ENCODE measurements at regions not wholly inside any gene's neighbourhood (a gene's known extent, or its start where the extent isn't known, plus 50 kb on each side); places are given as distances from the start of the nearest gene placed in this dataset.

DNA sequence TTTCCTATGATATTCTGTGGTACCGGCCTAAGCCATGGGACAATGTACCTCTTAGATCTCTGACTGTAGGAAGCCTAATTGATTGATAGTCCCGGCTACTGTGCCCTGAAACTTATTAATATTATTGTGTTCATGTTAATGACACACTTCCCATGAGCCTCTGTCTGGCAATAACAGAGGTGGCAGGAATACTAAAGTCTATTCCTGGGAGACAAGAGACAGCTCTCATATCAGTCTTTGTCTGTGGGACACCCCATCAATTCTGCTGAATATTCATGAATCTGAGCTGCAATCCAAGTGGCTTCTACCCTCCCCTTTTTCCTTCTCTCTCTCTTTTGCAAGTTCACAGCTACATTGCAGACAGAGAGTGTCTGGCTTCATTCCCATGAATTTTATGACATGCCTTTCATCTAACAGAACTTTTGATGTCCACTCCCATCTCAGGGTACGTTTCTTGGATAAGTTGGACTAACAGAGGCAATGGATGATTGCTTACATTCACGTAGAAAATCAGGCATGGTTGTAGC is 907.5 kb downstream of the ZPLD1 start (continued):
- TF ChIP-seq, protein P1, sequence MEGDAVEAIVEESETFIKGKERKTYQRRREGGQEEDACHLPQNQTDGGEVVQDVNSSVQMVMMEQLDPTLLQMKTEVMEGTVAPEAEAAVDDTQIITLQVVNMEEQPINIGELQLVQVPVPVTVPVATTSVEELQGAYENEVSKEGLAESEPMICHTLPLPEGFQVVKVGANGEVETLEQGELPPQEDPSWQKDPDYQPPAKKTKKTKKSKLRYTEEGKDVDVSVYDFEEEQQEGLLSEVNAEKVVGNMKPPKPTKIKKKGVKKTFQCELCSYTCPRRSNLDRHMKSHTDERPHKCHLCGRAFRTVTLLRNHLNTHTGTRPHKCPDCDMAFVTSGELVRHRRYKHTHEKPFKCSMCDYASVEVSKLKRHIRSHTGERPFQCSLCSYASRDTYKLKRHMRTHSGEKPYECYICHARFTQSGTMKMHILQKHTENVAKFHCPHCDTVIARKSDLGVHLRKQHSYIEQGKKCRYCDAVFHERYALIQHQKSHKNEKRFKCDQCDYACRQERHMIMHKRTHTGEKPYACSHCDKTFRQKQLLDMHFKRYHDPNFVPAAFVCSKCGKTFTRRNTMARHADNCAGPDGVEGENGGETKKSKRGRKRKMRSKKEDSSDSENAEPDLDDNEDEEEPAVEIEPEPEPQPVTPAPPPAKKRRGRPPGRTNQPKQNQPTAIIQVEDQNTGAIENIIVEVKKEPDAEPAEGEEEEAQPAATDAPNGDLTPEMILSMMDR (IDR thresholded peaks at IDR 0.05 in 2 of 3, conservative IDR thresholded peaks at IDR 0.05 in 1 of 3; ENCODE audit: control insufficient read depth in 2 of 3, extremely low read depth in 1 of 3, insufficient read depth in 1 of 3, low read depth in 3 of 3, low read length in 3 of 3), result no peak
- TF ChIP-seq SIX5 (IDR thresholded peaks at IDR 0.05; ENCODE audit: low read depth, low read length, severe bottlenecking) (no peak), TCF12 (IDR thresholded peaks at IDR 0.05; ENCODE audit: low read depth, low read length) (no peak), SIN3A (IDR thresholded peaks at IDR 0.05; ENCODE audit: low read depth, low read length) (no peak), BACH1 (IDR thresholded peaks at IDR 0.05; ENCODE audit: borderline replicate concordance) (no peak), IKZF2 (IDR thresholded peaks at IDR 0.05) (no peak), WRNIP1 (IDR thresholded peaks at IDR 0.05; ENCODE audit: borderline replicate concordance, low read depth, low read length) (no peak)
- TF ChIP-seq, protein P2, sequence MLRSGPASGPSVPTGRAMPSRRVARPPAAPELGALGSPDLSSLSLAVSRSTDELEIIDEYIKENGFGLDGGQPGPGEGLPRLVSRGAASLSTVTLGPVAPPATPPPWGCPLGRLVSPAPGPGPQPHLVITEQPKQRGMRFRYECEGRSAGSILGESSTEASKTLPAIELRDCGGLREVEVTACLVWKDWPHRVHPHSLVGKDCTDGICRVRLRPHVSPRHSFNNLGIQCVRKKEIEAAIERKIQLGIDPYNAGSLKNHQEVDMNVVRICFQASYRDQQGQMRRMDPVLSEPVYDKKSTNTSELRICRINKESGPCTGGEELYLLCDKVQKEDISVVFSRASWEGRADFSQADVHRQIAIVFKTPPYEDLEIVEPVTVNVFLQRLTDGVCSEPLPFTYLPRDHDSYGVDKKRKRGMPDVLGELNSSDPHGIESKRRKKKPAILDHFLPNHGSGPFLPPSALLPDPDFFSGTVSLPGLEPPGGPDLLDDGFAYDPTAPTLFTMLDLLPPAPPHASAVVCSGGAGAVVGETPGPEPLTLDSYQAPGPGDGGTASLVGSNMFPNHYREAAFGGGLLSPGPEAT (IDR thresholded peaks at IDR 0.05; ENCODE audit: low read depth), result no peak

GRCh38 chr3:103349760-103350159 is 914.9 kb downstream of the ZPLD1 start:
- DNase-seq (ENCODE audit: low read depth, low spot score), result no peak
- Histone ChIP-seq H3K36me3 (ENCODE audit: control insufficient read depth in 2 of 2, insufficient read depth in 2 of 2, low read length in 1 of 2) (no peaks in the 10 kb centered on the region), H3K79me2 (ENCODE audit: control insufficient read depth, insufficient read depth, low read length) (no peaks in the 10 kb centered on the region), H3K4me2 (ENCODE audit: control insufficient read depth, insufficient read depth) (no peak overlapping the region), H4K20me1 (ENCODE audit: control insufficient read depth, insufficient read depth) (no peaks in the 10 kb centered on the region), H3K4me3 (no peak overlapping the region), H3K27me3 (replicated peaks in 1 of 2; ENCODE audit: control insufficient read depth in 2 of 2, insufficient read depth in 2 of 2, low read length in 1 of 2) (no peaks in the 10 kb centered on the region), H3K27ac (ENCODE audit: control insufficient read depth, insufficient read depth) (no peak overlapping the region), H2AFZ (ENCODE audit: control insufficient read depth, low read depth, low read length) (no peak overlapping the region), H3K9me3 (replicated peaks; ENCODE audit: control insufficient read depth, insufficient read depth, low read length) (no peaks in the 10 kb centered on the region), H3K9ac (ENCODE audit: control insufficient read depth, insufficient read depth, low read length) (no peak overlapping the region), H3K4me1 (ENCODE audit: control insufficient read depth, insufficient read depth, low read length) (no peaks in the 10 kb centered on the region)
- FAIRE-seq, result no peak
- no peak for ATAC-seq
- ChIA-PET RAD21 (ENCODE audit: unreplicated experiment) (no interaction called here), POLR2A (no interaction called here), SMC1A (ENCODE audit: uncharacterized antibody, unreplicated experiment) (no interaction called here), CTCF (no interaction called here)
- no TSS peak for BruUV-seq (replicated peaks)
- intact Hi-C loops (cut with micrococcal nuclease; ENCODE audit: unreplicated experiment), result no loop called here
- in situ Hi-C loops (cut with MboI), result no loop called here
- 34% methylated on average over 4 of the region's 4 CpGs for WGBS (ENCODE audit: insufficient coverage, insufficient replicate concordance, low lambda C conversion rate, missing lambda C conversion rate)
- TF ChIP-seq MLLT1 (IDR thresholded peaks at IDR 0.05) (no peak), ESRRA (IDR thresholded peaks at IDR 0.05; ENCODE audit: low read length) (no peak), IRF4 (IDR thresholded peaks at IDR 0.05; ENCODE audit: low read depth, low read length) (no peak), HDAC6 (IDR thresholded peaks at IDR 0.05; ENCODE audit: unreplicated experiment) (no peak), ZBTB33 (IDR thresholded peaks at IDR 0.05) (no peak), LARP7 (IDR thresholded peaks at IDR 0.05) (no peak), PAX8 (IDR thresholded peaks at IDR 0.05) (no peak), POLR2AphosphoS5 (IDR thresholded peaks at IDR 0.05; ENCODE audit: low read length) (no peak), JUND (IDR thresholded peaks at IDR 0.05; ENCODE audit: low read depth, low read length) (no peak)
- TF ChIP-seq, protein P3, sequence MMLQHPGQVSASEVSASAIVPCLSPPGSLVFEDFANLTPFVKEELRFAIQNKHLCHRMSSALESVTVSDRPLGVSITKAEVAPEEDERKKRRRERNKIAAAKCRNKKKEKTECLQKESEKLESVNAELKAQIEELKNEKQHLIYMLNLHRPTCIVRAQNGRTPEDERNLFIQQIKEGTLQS (IDR thresholded peaks at IDR 0.05; ENCODE audit: borderline replicate concordance, extremely low read depth, low read depth, low read length), result no peak
